Right ventricle myocardium inferior (tissue), 1 donor: ENCODE measurements at regions not wholly inside any gene's neighbourhood (a gene's known extent, or its start where the extent isn't known, plus 50 kb on each side); places are given as distances from the start of the nearest gene placed in this dataset.
"Not testable (repeated sequence)": the region's sequence is repeated elsewhere in the genome, so short reads cannot be mapped to it uniquely, and the experiment has no call there.

Experiments
- ATAC-seq: fragments of 200-7000 bp; cut with Tn5 transposase; one replicate; pipeline ENCODE4 v1.9.1; 2020; ENCODE audit warnings: mild to moderate bottlenecking, moderate library complexity
- DNase-seq: peaks from one replicate; pipeline ENCODE4 v3.0.0; 2021; ENCODE audit errors: missing footprints
- intact Hi-C: fragments of 100-400 bp; cut with DNase I; formaldehyde crosslinking; loops from one replicate; pipeline ENCODE4 v1.11.0; 2022
- donor health status: DM: no; HTN: yes; CAD: no; lungs with severe emphysema.

DNA sequence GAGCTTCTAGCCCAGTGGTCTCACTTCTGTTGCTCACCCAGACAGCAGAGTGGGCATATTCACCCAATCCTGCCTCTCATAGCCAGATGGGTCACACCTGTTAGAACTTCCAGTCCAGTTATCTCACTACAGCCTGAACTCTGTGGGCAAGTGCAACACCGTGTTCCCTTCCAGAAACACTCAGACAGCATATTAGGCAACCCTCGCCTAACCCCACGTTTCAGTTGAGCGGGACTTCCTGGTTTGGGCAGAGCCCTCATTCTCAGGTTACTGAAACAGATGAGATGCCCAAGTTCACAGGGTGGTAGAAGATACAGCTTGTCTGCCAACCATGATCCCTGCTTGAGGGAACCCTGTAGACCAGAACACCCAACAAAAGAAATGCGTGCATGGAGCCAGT is 538.2 kb downstream of the CYLC2 start:
- DNase-seq (no peak), ATAC-seq (no peak)
- intact Hi-C loops, result no loop called here

DNA sequence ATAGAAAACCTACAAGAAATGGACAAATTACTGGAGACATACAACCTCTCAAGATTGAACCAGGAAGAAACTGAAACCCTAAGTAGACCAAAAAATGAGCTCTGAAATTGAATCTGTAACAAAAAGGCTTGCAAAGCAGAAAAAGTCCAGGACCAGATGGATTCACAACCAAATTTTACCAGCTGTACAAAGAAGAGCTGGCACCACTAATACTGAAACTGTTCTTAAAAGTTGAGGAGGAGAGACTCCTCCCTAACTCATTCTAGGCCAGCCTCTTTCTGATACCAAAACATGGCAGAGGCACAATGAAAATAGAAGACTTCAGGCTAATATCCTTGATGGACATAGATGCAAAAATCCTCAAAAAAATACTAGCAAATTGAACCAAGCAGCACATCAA is 542.3 kb downstream of the CYLC2 start:
- no peak for ATAC-seq
- intact Hi-C loops, result no loop called here
- no peak for DNase-seq

- no peak for ATAC-seq
- intact Hi-C loops, result no loop called here
- no peak for DNase-seq
These were observed 548.8 kb upstream of the SMC2 start for GRCh38 chr9:103545260-103545659.

DNA sequence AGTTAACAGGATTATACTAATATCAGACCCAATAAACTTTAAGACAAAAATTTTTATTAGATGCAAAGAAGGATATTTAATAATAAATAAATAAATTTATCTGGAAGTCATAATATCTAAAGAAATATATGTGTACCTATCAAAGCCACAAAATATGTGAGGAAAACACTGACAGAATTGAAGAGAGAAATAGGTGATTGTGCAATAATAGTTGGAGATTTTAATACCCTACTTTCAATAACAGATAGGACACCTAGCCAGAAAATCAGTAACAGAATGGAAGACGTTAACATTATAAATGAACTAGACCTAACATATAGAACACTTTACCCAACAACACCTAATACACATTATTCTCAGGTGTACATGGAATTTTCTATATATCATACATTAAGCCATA is 541.4 kb upstream of the SMC2 start:
- intact Hi-C loops, result no loop called here
- DNase-seq (no peak), ATAC-seq (no peak)

- intact Hi-C loops, result no loop called here
- ATAC-seq, result no peak
- DNase-seq, result no peak
These were observed 520.1 kb upstream of the SMC2 start for GRCh38 chr9:103574056-103574455.

GRCh38 chr9:103586721-103587120 is 507.4 kb upstream of the SMC2 start:
- ATAC-seq (no peak), DNase-seq (no peak)
- intact Hi-C loops, result no loop called here

GRCh38 chr9:103601287-103601686 is 492.8 kb upstream of the SMC2 start:
- ATAC-seq, result no peak
- intact Hi-C loops, result no loop called here

GRCh38 chr9:103611950-103612349 is 482.2 kb upstream of the SMC2 start:
- ATAC-seq, DNase-seq, intact Hi-C loops: not testable (repeated sequence)

More at GRCh38 chr9:103601287-103601686, 492.8 kb upstream of the SMC2 start:
- no peak for DNase-seq

GRCh38 chr9:103615994-103616393 is 478.1 kb upstream of the SMC2 start:
- DNase-seq (no peak), ATAC-seq (no peak)
- intact Hi-C loops, result no loop called here

DNA sequence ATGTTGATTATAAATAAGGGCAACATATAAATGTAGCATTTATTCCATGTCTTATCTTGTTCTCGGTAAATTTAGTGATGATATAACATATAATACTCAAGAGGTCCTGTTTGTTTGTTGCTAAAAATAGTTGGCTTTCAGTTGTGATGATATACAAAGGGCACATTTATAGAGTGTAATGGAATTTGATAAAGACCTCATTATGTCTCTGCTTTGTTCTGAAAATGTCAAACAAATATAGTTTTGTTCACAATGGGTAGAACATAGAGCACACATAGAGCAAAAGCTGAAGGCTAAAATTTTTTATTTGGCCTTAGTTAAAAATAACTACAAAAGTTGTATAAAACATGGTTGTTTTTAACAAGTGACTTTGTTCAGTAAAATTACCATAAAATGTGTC is 477.1 kb upstream of the SMC2 start:
- DNase-seq (no peak), ATAC-seq (no peak)
- intact Hi-C loops, result no loop called here

- intact Hi-C loops, result no loop called here
- DNase-seq (no peak), ATAC-seq (no peak)
These were observed 468.8 kb upstream of the SMC2 start for GRCh38 chr9:103625161-103625804.

DNA sequence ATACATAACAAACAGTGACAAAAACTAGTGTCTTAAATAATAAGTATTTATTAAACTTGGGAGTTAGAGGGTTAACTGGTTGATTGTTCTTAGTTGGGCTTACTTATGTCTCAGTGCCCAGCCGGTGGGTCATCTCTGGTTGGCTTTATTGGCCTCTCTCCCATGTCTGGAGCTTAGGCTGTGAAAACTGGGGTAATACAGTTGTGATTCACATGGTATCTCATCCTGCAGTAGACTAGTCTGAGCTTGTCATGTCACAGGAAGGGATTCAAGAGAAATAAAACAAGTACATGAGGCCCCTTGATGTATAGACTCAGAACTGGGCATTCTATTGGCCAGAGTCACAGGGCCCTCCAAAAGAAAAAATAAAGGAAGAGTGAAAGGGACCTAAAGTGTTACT is 466.4 kb upstream of the SMC2 start:
- intact Hi-C loops, result no loop called here
- DNase-seq, result no peak
- no peak for ATAC-seq

DNA sequence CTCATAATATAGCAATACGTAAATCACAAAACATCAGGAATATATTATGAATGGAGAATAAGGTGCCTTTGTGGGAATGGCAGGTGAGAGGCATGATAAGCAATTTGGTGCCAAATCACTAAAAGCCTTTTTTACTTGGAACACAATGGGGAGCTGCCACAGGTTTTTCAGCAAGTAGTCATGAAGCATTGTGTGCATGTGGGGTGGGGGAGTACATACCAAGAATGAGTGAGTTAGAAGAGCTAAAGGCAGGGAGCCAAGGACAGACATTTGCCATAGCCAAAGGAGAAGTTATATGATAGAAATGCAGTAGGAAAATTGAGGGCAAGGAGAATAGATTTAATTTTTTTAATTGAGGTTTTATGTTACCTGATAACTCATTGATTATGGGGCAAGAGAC is 445.0 kb upstream of the SMC2 start:
- intact Hi-C loops, result no loop called here
- no peak for ATAC-seq
- DNase-seq, result no peak

- ATAC-seq (no peak), DNase-seq (no peak)
- intact Hi-C loops, result no loop called here
These were observed 436.0 kb upstream of the SMC2 start for GRCh38 chr9:103658156-103658555.

- intact Hi-C loops, result no loop called here
- DNase-seq, result no peak
- ATAC-seq, result no peak
These were observed 433.3 kb upstream of the SMC2 start for GRCh38 chr9:103660830-103661229.

- intact Hi-C loops, result no loop called here
- no peak for DNase-seq
- no peak for ATAC-seq
These were observed 432.4 kb upstream of the SMC2 start for GRCh38 chr9:103661663-103662062.

DNA sequence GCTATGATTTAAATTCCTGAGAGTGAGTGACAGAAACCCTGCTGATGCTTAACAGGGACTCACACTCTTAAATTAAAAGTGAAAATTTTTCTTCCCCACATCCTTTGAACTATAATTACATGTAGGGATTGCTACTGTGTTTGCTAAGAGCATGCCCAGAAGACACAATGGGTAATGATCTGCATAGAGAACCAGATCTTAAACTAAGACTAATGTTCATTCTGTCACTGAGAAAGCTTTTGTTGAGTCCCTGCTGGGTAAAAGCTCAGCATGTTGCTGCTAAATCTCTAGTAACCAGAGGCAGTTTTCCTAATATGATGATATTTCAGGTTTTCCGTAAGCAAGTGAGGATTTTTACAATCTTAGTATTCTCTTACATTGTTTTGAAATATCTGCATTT is 424.8 kb upstream of the SMC2 start:
- ATAC-seq, result no peak
- DNase-seq, result no peak
- intact Hi-C loops, result no loop called here

- no peak for ATAC-seq
- no peak for DNase-seq
- intact Hi-C loops, result no loop called here
These were observed 419.8 kb upstream of the SMC2 start for GRCh38 chr9:103674271-103674670.

GRCh38 chr9:103680581-103680980 is 413.5 kb upstream of the SMC2 start:
- intact Hi-C loops, result no loop called here
- ATAC-seq (no peak), DNase-seq (no peak)

DNA sequence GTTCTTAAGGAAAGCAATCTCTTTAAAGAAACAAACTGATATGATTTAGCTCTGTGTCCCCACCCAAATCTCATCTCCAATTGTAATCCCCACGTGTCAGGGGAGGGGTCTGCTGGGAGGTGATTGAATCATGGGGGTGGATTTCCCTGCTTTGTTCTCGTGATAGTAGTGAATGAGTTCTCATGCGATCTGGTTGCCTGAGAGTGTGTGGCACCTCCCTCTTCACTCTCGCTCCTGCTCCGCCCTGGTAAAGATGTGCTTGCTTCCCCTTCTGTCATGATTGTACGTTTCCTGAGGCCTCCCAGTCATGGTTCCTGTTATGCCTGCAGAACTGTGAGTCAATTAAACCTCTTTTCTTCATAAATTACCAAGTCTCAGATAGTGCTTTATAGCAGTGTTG is 412.7 kb upstream of the SMC2 start:
- ATAC-seq, result no peak
- DNase-seq, result no peak
- intact Hi-C loops, result no loop called here

GRCh38 chr9:103700195-103700962 is 393.7 kb upstream of the SMC2 start:
- intact Hi-C loops, result no loop called here
- ATAC-seq (no peak), DNase-seq (no peak)
